HG03280 (cell line): ENCODE measurements at regions not wholly inside any gene's neighbourhood (a gene's known extent, or its start where the extent isn't known, plus 50 kb on each side); places are given as distances from the start of the nearest gene placed in this dataset.
"Not testable (repeated sequence)": the region's sequence is repeated elsewhere in the genome, so short reads cannot be mapped to it uniquely, and the experiment has no call there.

ENCODE experiments used
- ATAC-seq: cut with Tn5 transposase; IDR thresholded peaks from one replicate; pipeline ENCODE4 v1.9.1; 2021; ENCODE audit warnings: mild to moderate bottlenecking, moderate library complexity; ENCODE audit not compliant: unreplicated experiment

DNA sequence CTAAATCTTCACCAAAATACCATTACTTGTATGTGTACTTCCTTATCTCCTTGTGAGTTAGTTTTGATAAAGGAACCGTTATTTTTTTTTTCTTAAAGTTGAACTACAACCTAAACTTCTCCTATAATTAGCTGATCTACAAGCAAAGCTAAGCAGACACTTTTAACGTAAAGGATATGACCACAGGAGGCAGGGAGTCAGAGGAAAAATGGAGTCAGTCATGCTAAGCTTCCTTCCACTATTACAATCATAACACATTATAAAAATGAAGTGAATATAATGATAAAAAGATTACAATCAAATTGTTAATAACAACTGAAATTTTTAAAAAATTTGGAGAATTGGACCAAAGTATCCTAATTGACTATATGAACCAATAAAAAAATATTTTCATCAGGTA is 892.6 kb downstream of the KCNT2 start:
- no peak for ATAC-seq

- no peak for ATAC-seq
Observed at GRCh38 chr1:195714248-195714647, 894.0 kb downstream of the KCNT2 start.

GRCh38 chr1:195709821-195710220 is 898.4 kb downstream of the KCNT2 start:
- no peak for ATAC-seq

- ATAC-seq: no peak
Observed at GRCh38 chr1:195704028-195704427, 904.2 kb downstream of the KCNT2 start.

DNA sequence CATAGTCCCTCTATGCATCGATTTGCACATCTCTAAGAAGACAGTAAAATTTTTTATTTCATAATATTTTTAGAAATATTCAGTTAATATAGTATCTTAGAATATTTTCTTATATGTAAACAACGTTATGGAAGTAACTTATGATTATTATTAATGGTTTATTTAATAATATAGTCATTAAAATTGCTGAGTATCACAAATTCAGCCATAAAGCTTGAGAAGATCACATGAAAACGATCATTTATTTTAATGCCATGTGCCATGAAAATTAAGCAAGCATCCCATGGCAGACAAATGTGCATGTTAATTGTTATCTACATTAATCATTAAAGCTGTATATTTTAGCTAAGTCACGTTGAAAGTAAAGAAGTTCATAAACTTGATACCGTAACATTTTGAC is 907.1 kb downstream of the KCNT2 start:
- no peak for ATAC-seq

- peak; percentile 100 for ATAC-seq
Observed at GRCh38 chr1:195697130-195697529, 911.1 kb downstream of the KCNT2 start.

DNA sequence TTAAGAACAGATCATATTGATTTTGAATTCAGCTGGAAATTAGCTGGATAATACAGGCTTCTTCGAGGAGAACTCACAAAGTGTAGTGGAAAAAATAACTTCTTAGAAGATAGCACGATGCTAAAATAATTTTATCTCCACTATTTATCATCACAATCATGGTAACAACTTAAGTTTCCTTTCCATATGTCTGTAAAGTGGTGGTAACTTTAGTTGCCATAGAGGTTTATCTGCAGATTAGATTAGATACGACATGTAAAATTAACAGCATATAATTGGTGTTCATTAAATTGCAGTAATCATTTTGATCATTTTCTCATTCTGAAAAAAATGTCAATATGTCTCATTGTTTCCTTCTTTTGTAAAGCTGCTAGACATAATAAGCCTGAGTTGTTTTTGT is 921.5 kb downstream of the KCNT2 start:
- ATAC-seq: no peak

- no peak for ATAC-seq
Observed at GRCh38 chr1:195664628-195665027, 943.6 kb downstream of the KCNT2 start.

GRCh38 chr1:195663549-195664280 is 944.5 kb downstream of the KCNT2 start:
- ATAC-seq: no peak

GRCh38 chr1:195656780-195657179 is 951.5 kb downstream of the KCNT2 start:
- no peak for ATAC-seq

DNA sequence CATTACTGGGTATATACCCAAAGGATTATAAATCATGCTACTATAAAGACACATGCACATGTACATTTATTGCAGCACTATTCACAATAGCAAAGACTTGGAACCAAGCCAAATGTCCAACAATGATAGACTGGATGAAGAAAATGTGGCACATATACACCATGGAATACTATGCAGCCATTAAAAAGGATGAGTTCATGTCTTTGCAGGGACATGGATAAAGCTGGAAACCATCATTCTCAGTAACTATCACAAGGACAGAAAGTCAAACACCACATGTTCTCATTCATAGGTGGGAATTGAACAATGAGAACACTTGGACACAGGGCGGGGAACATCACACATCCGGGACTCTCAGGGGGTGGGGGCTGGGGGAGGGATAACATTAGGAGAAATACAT is 959.4 kb downstream of the KCNT2 start:
- ATAC-seq: not testable (repeated sequence)

DNA sequence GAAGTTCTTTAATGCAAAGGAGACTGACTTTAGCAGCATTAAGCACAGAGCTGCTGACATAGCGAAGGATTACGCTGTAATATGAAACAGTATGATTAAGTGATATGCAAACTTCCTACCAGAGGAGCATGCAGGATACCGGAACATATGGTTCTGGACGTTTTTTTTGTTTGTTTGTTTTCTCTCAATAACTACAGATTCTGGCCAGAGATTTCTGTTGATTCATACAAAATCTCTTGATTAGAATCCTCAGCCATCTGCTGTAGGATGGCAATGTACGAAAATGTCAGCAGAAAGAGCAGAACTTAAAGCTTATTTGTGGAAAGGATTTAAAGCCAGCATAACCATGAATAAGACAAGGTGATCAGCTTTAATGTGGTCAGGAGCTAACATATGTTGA is 970.7 kb downstream of the KCNT2 start:
- ATAC-seq: no peak

DNA sequence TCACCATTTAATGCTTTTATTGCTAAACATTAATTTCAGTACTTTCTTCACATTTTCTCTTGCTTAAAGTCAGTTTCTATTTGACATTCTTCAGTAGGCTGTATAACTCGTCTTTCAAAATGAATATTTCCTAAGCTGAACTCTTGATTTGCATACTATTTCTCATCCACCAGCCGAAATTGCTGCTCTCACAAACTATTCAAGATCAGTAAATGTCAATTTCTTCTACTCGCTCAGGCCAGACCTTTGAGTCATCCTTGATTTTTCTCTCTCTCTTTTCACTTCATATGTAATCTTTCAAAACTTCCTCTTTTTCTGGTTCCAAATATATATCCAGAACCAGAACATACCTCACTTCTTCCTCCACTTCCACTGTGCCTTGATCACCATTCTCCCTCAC is 990.0 kb downstream of the KCNT2 start:
- ATAC-seq: no peak

DNA sequence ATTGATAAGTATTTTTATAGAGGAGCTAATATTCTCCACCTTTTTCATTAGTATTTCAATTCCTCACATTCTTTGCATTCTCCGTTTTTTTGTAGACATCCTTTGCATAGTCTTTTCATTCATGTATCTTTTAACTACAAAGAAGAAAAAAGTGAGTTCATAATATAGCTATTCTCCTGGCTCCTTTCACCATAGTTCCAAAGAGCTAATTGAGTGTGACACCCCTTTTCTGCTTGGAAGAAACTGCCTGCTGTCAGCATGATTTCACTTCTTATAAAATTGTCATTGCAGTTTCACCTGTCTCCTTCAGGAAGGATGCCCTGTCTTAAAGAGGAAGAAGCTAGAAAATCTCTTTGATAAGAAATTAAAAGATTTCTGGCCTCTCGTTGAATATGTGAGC is 991.1 kb downstream of the KCNT2 start:
- no peak for ATAC-seq

DNA sequence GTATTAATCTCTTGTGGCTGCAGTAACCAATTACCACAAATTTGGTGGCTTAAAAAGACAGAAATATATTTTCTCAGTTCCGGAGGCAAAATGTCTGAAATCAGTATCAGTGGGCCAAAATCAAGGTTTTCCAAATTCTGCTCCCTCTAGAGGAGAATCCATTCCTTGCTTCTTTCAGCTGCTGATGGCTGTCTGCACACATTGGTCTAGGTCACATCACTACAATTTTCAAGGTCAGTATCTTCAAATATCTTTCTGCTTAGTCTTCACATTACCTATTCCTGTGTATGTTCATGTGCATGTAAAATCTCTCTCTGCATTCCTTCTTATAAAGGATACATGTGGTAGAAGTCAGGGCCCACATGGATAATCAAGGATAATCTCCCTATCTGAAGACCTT is 999.4 kb downstream of the KCNT2 start:
- ATAC-seq: no peak

- ATAC-seq: no peak
Observed at GRCh38 chr1:195606483-195606882, 1001.8 kb downstream of the KCNT2 start.

GRCh38 chr1:195604287-195604686 is 1004.0 kb downstream of the KCNT2 start:
- ATAC-seq: no peak

GRCh38 chr1:195597891-195598290 is 1010.3 kb downstream of the KCNT2 start:
- no peak for ATAC-seq

GRCh38 chr1:195594773-195595172 is 1013.5 kb downstream of the KCNT2 start:
- no peak for ATAC-seq

DNA sequence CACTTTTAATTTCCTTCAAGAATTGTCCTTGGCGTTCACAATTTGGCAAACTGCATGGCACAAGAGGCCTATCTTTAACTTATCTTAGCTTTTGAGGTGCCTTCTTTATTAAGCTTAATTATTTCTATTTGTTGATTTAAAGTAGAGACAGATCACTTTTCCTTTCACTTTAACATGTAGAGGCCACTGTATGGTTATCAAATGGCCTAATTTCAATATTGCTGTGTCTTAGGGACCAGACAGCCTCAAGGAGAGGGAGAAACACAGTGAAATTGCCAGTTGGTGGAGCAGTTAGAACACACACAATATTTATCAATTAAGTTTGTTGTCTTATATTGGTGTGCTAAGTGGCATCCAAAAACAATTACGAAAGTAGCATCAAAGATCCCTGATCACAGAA is 1013.9 kb downstream of the KCNT2 start:
- ATAC-seq: no peak

- no peak for ATAC-seq
Observed at GRCh38 chr1:195591917-195592672, 1016.1 kb downstream of the KCNT2 start.

DNA sequence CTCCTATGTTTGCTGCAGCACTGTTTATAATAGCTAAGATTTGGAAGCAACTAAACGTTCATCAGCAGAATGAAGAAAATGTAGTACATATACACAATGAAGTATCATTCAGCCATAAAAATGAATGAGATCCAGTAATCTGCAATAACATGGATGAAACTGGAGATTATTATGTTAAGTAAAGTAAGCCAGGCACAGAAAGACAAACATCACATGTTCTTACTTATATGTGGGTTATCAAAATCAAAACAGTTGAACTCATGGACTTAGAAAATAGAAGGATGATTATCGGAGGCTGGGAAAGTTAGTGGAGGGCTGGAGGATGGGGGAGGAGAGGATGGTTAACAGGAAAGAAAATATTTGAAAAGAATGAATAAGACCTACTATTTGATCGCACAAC is 1017.6 kb downstream of the KCNT2 start:
- ATAC-seq: no peak
